ENCODE measurements at regions not wholly inside any gene's neighbourhood (a gene's known extent, or its start where the extent isn't known, plus 50 kb on each side); places are given as distances from the start of the nearest gene placed in this dataset.

DNA sequence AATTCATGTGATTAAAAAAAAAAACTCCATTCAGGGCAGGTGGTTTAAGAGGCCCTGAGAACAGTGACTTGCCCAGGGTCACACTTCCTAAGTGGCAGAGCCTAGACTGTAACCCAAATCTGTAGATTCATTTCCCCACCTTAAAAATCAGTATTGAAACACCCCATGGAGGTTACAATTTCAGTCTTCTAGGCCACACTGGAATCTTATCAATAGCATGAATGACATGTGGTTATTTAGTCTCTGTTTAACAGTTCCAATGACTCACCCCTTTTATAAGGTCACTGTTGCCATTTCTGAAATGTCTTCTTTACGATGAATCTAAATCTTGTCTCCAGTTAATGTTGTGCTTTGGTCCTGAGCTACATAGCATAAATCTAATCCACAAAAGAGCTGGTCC, 262.3 kb upstream of the GRIP1 start:
- DNase-seq (no peak), ATAC-seq (no peak)
- H3K36me3 ChIP-seq = no peaks in the 10 kb centered on the region
- H3K4me3 ChIP-seq = no peak overlapping the region
- TF ChIP-seq, protein P1, sequence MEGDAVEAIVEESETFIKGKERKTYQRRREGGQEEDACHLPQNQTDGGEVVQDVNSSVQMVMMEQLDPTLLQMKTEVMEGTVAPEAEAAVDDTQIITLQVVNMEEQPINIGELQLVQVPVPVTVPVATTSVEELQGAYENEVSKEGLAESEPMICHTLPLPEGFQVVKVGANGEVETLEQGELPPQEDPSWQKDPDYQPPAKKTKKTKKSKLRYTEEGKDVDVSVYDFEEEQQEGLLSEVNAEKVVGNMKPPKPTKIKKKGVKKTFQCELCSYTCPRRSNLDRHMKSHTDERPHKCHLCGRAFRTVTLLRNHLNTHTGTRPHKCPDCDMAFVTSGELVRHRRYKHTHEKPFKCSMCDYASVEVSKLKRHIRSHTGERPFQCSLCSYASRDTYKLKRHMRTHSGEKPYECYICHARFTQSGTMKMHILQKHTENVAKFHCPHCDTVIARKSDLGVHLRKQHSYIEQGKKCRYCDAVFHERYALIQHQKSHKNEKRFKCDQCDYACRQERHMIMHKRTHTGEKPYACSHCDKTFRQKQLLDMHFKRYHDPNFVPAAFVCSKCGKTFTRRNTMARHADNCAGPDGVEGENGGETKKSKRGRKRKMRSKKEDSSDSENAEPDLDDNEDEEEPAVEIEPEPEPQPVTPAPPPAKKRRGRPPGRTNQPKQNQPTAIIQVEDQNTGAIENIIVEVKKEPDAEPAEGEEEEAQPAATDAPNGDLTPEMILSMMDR (IDR thresholded peaks at IDR 0.05) = no peak
- H3K9me3 ChIP-seq = no peaks in the 10 kb centered on the region
- no peaks in the 10 kb centered on the region for H3K4me1 ChIP-seq
- intact Hi-C loops (cut with DNase I) = no loop called here
- no peaks in the 10 kb centered on the region for H3K27me3 ChIP-seq
- H3K27ac ChIP-seq = no peak overlapping the region
- 84 to 94% methylated on average over 1 of the region's 1 CpG for WGBS, 2 donors

DNA sequence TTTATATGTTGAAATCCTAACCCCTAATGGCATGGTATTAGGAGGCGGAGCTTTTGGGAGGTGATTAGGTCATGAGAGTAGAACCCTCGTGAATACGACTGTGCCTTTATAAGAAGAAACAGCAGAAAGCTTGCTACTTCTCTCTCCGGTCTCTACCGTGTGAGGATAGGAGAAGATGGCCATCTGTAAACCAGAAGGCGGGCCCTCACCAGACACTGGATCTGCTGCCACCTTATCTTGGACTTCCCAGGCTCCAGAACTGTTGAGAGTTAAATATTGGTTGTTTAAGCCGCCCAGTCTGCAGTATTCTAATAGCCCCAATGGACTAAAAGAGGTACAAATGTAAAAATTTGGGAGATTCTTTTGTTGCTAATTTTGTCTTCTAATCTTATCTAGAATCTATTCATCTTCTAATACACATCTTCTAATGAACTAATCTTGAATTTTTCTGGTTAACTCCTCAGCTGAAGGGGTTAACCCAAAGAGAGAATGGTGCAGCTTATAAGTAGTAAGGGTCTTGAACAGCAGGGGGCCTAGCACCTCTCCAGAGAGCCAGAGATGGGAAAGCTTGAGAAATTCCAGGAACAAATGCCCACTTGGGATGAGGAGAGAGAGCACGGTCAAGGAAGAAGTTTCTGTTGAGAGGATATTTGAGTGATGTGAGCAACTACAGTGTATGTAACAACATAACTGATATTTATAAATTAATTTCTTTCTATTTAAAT, 264.0 kb upstream of the GRIP1 start:
- intact Hi-C loops (cut with DNase I) = no loop called here
- H3K4me1 ChIP-seq = no peaks in the 10 kb centered on the region
- no peaks in the 10 kb centered on the region for H3K36me3 ChIP-seq
- TF ChIP-seq, protein P1 (IDR thresholded peaks at IDR 0.05) = no peak
- ATAC-seq = no peak
- DNase-seq = no peak
- H3K27ac ChIP-seq = no peak overlapping the region
- no peaks in the 10 kb centered on the region for H3K27me3 ChIP-seq
- H3K4me3 ChIP-seq = no peak overlapping the region
- 66 to 77% methylated on average over 8 of the region's 8 CpGs for WGBS, 2 donors
- H3K9me3 ChIP-seq = no peaks in the 10 kb centered on the region

GRCh38 chr12:66944365-66944764, 265.5 kb upstream of the GRIP1 start:
- TF ChIP-seq, protein P1 (IDR thresholded peaks at IDR 0.05) = no peak
- Histone ChIP-seq H3K4me3 (no peak overlapping the region), H3K27me3 (no peaks in the 10 kb centered on the region), H3K27ac (no peak overlapping the region), H3K9me3 (no peaks in the 10 kb centered on the region), H3K4me1 (no peaks in the 10 kb centered on the region), H3K36me3 (no peaks in the 10 kb centered on the region)
- WGBS, 2 donors = 33 to 35% methylated on average over 2 of the region's 2 CpGs
- ATAC-seq (no peak), DNase-seq (no peak)
- intact Hi-C loops (cut with DNase I) = no loop called here

DNA sequence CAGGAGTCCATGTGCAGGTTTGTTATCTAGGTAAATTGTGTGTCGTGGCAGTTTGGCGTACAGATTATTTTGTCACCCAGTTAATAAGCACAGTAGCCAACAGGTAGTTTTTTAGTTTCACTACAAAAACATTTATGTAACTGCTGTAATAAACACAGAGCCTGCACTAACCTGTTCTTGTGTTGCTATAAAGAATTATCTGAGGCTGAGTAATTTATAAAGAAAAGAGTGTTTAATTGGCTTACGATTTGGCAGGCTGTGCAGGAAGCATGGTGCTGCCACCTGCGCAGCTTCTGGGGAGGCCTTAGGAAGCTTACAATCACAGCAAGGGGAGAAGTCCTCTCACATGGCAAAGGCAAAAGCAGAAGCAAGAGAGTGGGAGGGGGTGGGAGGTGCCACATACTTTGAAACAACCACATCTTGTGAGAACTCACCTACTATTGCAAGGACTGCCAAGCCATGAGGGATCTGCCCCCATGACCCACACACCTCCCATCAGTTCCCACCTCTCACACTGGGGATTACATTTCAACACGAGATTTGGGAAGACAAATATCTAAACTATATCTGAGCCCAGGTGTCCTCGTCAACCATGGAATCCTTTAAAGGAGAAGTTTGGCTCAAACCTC, 266.4 kb upstream of the GRIP1 start:
- TF ChIP-seq, protein P1 (IDR thresholded peaks at IDR 0.05) = no peak
- no peaks in the 10 kb centered on the region for H3K27me3 ChIP-seq
- 83% methylated on average over 6 of the region's 6 CpGs for WGBS, 2 donors
- DNase-seq (no peak), ATAC-seq (no peak)
- no peaks in the 10 kb centered on the region for H3K36me3 ChIP-seq
- H3K4me1 ChIP-seq = no peaks in the 10 kb centered on the region
- H3K4me3 ChIP-seq = no peak overlapping the region
- no peak overlapping the region for H3K27ac ChIP-seq
- H3K9me3 ChIP-seq = no peaks in the 10 kb centered on the region
- intact Hi-C loops (cut with DNase I) = no loop called here

Data from heart right ventricle (tissue), 16 donors.